Calu3 (cell line): ENCODE measurements at regions not wholly inside any gene's neighbourhood (a gene's known extent, or its start where the extent isn't known, plus 50 kb on each side); places are given as distances from the start of the nearest gene placed in this dataset.

Experiments used
- BruUV-seq: library from RNA; stranded (reverse); fragments of 400-500 nt; replicated peaks from 2 replicates; lab custom pipeline; 2021; lab: Mats Ljungman, UMichigan
- CTCF ChIA-PET: fragments of 300-600 bp; sonication (Branson Sonifier 250); formaldehyde crosslinking; loops from one replicate; lab custom pipeline; 2022; ENCODE audit warnings: antibody characterized with exemption; lab: Charles Lee
- DNase-seq: peaks from one replicate; pipeline ENCODE4 v3.0.0; 2022
- H3K27ac Mint-ChIP-seq: one replicate; pipeline ENCODE4 v1.8.0; 2022; ENCODE audit warnings: mixed read lengths; ENCODE audit not compliant: unreplicated experiment
- H3K27me3 Mint-ChIP-seq: one replicate; pipeline ENCODE4 v1.8.0; 2022; ENCODE audit warnings: mixed read lengths; ENCODE audit not compliant: unreplicated experiment
- H3K36me3 Mint-ChIP-seq: one replicate; pipeline ENCODE4 v1.8.0; 2022; ENCODE audit warnings: mild to moderate bottlenecking, moderate library complexity, mixed read lengths; ENCODE audit not compliant: insufficient read depth, unreplicated experiment
- H3K4me1 Mint-ChIP-seq: one replicate; pipeline ENCODE4 v1.8.0; 2022; ENCODE audit warnings: mild to moderate bottlenecking, low read depth, mixed read lengths; ENCODE audit not compliant: unreplicated experiment
- H3K4me3 Mint-ChIP-seq: one replicate; pipeline ENCODE4 v1.8.0; 2022; ENCODE audit warnings: mild to moderate bottlenecking, low read depth, moderate library complexity, mixed read lengths; ENCODE audit not compliant: unreplicated experiment
- H3K9me3 Mint-ChIP-seq: one replicate; pipeline ENCODE4 v1.8.0; 2022; ENCODE audit warnings: low read depth, mixed read lengths; ENCODE audit not compliant: unreplicated experiment
- CTCF ChIP-seq: fragments of 200-600 bp; IDR thresholded peaks from one replicate; pipeline ENCODE4 v1.8.0; 2022; ENCODE audit warnings: antibody characterized with exemption; ENCODE audit not compliant: unreplicated experiment
- intact Hi-C: fragments of 100-400 bp; cut with micrococcal nuclease; formaldehyde crosslinking; loops from one replicate; pipeline ENCODE4 v1.10.0; 2022; ENCODE audit not compliant: unreplicated experiment

- no TSS peak for BruUV-seq
- CTCF ChIA-PET = interaction anchor here (0.6 kb wide), 1 partner anchor 401 kb away, joined by 7 read pairs; no protein-coding TSS in a partner anchor
- H3K4me3 Mint-ChIP-seq = no peak overlapping the region
- H3K27ac Mint-ChIP-seq = no peak overlapping the region
- no peak for TF ChIP-seq CTCF
- intact Hi-C loops = no loop called here
- no peaks in the 10 kb centered on the region for H3K36me3 Mint-ChIP-seq
- DNase-seq = no peak
- peaks cover 3% of the 10 kb centered on the region for H3K9me3 Mint-ChIP-seq
- H3K4me1 Mint-ChIP-seq = no peaks in the 10 kb centered on the region
- no peaks in the 10 kb centered on the region for H3K27me3 Mint-ChIP-seq
These were observed 467.3 kb upstream of the IRAK1BP1 start for GRCh38 chr6:78400076-78400475.

GRCh38 chr6:78427386-78427785 is 440.0 kb upstream of the IRAK1BP1 start:
- no peak overlapping the region for H3K27ac Mint-ChIP-seq
- no peaks in the 10 kb centered on the region for H3K4me1 Mint-ChIP-seq
- H3K36me3 Mint-ChIP-seq = no peaks in the 10 kb centered on the region
- BruUV-seq = no TSS peak
- intact Hi-C loops = no loop called here
- TF ChIP-seq CTCF = no peak
- H3K4me3 Mint-ChIP-seq = no peak overlapping the region
- H3K27me3 Mint-ChIP-seq = no peaks in the 10 kb centered on the region
- H3K9me3 Mint-ChIP-seq = peaks cover 8% of the 10 kb centered on the region
- CTCF ChIA-PET = no interaction called here
- no peak for DNase-seq

GRCh38 chr6:78430521-78430920 is 436.8 kb upstream of the IRAK1BP1 start:
- no peak overlapping the region for H3K4me3 Mint-ChIP-seq
- H3K36me3 Mint-ChIP-seq = no peaks in the 10 kb centered on the region
- TF ChIP-seq CTCF = no peak
- CTCF ChIA-PET = no interaction called here
- no TSS peak for BruUV-seq
- H3K9me3 Mint-ChIP-seq = peaks cover 1% of the 10 kb centered on the region
- H3K27ac Mint-ChIP-seq = no peak overlapping the region
- no peaks in the 10 kb centered on the region for H3K27me3 Mint-ChIP-seq
- no peaks in the 10 kb centered on the region for H3K4me1 Mint-ChIP-seq
- intact Hi-C loops = no loop called here
- DNase-seq = no peak

- Mint-ChIP-seq H3K9me3 (no peaks in the 10 kb centered on the region), H3K4me3 (no peak overlapping the region), H3K36me3 (no peaks in the 10 kb centered on the region), H3K27ac (no peak overlapping the region), H3K27me3 (no peaks in the 10 kb centered on the region), H3K4me1 (no peaks in the 10 kb centered on the region)
- BruUV-seq = no TSS peak
- intact Hi-C loops = loop anchor here (1.0 to 5.0 kb wide), 3 partner anchors 182 to 375 kb away; no protein-coding TSS in a partner anchor
- CTCF ChIA-PET = interaction anchor here (1.8 kb wide), 1 partner anchor 375 kb away, joined by 11 read pairs; no protein-coding TSS in a partner anchor
- TF ChIP-seq CTCF = no peak
- DNase-seq = no peak
These were observed 431.7 kb upstream of the IRAK1BP1 start for GRCh38 chr6:78435671-78436070.
